ENCODE measurements at regions not wholly inside any gene's neighbourhood (a gene's known extent, or its start where the extent isn't known, plus 50 kb on each side); places are given as distances from the start of the nearest gene placed in this dataset.

DNA sequence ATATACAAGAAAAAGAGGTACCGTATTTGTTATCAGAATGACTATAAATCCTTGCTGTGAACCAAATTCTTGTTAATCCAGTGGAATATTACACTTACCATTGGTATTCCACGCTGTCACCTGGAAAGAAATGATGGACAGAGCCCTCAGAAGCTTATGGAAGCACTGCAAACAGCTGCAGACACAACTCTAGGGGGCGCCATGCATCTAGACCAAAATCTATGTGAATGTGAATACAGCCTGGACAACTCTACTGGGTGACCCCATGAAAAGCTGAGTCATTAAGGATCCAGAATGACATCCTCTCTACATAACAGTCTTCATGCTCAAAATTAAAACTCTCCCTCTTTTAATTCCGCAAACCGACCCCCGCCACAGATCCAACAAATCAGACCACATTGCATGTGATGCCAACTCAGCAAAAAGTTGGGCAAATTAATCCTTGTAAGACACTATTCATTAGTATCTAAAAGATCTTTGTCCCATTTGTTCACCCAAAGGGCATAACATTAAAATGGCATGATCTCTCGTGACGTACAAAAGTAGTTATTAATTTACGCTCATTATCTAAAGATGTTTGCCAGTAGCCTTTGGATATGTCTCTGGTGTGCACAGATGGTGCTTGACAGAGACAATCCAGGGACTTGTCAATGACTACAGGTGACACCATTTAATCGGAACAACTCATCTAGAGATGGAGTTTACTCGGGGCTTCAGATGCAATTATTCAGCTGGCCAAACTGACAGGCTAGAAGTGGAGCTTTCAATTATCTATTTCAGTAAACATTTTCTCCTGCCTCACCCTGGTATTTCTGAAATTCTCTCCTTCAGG is 552.7 kb upstream of the PSMD7 start:
- no peak for DNase-seq (ENCODE audit: low read depth in 2 of 2)

GRCh38 chr16:73739049-73739769 is 557.4 kb upstream of the PSMD7 start:
- no peak for DNase-seq (ENCODE audit: low read depth in 2 of 2)

- no peak for DNase-seq (ENCODE audit: low read depth in 2 of 2)
Measured at GRCh38 chr16:73738266-73738665, 558.3 kb upstream of the PSMD7 start.

GRCh38 chr16:73737637-73738036 is 559.0 kb upstream of the PSMD7 start:
- DNase-seq (ENCODE audit: low read depth in 2 of 2) = no peak

GRCh38 chr16:73735954-73736353 is 560.7 kb upstream of the PSMD7 start:
- DNase-seq (ENCODE audit: low read depth in 2 of 2) = no peak

GRCh38 chr16:73735018-73735417 is 561.6 kb upstream of the PSMD7 start:
- DNase-seq (ENCODE audit: low read depth in 2 of 2) = no peak

DNA sequence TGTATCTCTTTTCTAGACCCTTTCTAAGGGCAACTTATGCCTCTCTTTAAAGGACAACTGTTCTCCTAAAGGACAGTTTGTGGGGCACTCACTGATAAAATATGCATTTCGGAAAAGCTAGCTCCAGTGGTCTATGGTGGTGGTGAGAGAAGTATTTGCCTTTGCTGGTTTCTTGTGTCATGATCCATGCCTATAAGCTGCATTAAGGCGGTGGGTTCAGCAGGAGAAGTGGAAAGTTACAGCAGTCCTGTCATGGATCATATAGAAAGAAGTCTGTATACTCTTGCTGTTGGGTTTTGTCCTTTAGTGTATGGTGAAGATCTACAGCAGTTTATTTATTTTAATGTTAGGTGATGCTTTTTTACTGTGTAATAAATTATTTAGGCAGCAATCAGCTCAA is 563.9 kb upstream of the PSMD7 start:
- no peak for DNase-seq (ENCODE audit: low read depth in 2 of 2)

- DNase-seq (ENCODE audit: low read depth in 2 of 2) = no peak
Measured at GRCh38 chr16:73732143-73732542, 564.5 kb upstream of the PSMD7 start.

GRCh38 chr16:73730481-73731090 is 566.0 kb upstream of the PSMD7 start:
- DNase-seq (ENCODE audit: low read depth in 2 of 2) = no peak

DNA sequence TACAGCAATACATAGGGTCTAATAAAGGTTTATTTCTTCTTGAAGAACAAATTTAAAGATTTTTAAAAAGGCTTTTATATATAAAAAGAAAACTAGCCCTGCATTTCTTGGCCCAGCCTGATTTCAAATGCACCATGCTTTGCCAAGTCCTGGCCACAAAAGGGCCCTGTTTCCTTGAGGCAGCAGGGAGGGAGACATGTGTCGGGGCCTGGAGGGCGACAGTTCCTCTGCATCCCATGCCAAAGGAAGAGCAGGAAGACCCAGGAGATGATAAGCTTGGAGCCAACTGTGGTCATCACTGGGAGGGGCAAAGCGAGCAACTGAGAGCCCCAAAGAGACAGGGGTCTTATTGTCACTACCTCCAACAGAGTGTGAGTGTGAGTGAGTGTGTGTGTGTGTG is 571.5 kb upstream of the PSMD7 start:
- no peak for DNase-seq (ENCODE audit: low read depth in 2 of 2)

DNA sequence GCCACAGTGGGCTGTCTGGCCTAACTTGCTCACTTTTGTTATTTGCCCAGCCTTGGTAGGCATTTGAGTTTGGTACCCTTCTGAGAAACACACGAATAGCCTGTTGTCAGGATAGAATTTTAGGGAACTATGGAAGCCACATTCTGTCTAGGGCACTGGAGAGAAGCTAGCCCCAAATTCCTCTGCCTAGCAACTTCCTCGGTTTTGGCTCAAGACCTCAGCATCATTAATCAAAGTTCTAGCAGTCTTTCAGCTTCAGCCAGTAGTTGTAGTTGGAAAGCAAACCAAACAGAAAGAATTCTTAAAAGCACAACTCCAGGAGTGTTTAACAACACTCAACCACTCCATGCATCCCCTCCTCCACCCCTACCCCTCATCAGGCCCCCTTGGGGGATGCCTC is 572.1 kb upstream of the PSMD7 start:
- DNase-seq (ENCODE audit: low read depth in 2 of 2) = no peak

GRCh38 chr16:73717266-73717974 is 579.2 kb upstream of the PSMD7 start:
- no peak for DNase-seq (ENCODE audit: low read depth in 2 of 2)

DNA sequence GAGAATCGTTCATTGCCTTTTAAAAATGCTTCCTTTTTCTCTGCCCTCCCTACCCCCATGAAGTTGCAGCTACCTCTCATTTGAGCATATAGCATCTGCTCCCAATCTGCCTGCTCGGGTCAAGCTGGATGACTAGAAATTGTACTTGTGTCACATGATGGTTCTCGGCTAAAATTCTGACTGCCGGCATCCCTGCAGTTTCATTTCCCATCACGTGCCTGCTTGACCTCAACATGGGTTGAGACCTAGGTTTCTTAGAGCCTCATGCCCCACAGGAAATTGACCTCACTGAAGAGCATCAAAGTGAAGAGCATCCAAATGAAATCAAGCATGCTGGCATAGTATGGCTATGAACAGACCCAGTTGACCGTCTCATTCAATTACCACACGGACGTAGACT is 581.6 kb upstream of the PSMD7 start:
- no peak for DNase-seq (ENCODE audit: low read depth in 2 of 2)

DNA sequence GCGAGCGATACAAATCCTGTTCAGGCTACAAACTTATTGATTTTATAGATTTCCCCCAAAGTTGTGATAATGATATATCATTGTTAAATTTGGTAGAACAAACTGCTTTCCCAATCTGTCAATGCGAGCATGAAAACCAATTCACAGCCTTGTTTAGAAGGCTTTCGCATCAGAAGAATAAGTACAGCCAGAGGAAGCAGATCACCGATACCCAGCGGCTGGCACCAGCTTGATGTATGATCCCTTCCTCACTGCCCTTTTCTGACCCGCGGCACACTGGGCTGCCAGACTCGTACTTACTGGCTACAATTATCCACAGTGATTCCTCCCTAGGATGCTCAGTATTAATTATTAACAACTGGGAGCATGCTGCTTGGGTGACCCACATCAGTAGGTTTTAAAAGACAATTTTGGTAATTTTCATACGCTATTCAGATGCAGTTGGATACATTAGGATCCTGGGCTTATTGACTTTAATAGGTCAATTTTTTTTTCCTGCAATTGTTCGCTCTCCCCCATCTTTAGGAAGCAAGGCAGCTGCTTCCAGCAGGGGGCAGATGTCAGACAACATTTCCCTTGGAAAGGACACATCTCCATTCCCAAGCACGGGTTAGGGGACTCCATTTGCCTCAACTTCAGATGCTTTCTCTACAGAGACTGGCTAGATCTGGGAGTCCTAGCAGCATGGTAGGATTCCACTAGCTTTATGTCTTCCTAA is 582.7 kb upstream of the PSMD7 start:
- no peak for DNase-seq (ENCODE audit: low read depth in 2 of 2)

- no peak for DNase-seq (ENCODE audit: low read depth in 2 of 2)
Measured at GRCh38 chr16:73713251-73713650, 583.4 kb upstream of the PSMD7 start.

GRCh38 chr16:73711406-73712080 is 585.1 kb upstream of the PSMD7 start:
- no peak for DNase-seq (ENCODE audit: low read depth in 2 of 2)

DNA sequence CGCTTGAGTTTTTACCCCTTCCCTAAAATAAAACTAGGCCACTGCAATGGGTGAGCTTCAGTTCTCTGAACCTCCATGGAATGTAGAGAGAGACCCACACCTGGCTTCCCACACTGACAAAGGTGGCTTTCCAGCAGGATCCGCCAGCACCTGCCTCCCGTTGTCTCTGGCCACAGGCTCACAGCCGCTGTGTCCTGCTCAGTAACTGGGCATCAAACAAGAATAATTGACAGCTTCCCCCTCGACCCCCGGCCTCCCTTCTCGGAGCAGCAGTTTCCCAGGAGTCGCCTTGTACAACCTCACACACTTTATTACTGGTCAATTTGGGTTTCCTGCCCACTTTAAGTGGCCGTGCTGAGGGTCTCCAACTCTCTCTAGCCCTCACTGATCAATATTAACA is 586.1 kb upstream of the PSMD7 start:
- DNase-seq (ENCODE audit: low read depth in 2 of 2) = no peak

DNA sequence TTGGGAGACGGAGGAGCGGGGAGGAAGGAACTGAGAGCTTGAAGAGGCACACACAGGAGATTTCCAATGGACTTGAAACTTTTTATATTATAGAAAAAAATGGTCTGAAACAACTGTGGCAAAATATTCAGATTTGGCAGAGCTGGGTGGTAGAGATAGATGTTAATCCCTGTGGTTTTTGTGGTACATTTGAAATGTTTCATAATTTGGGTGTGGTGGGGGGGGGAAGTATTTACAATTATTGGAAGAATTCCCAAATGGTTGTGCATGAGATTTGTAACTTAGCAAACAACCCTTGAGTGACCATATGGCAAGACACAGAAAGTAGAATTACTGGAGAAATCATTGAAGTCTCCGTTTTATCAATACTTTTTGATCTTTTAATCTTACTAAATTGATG is 588.8 kb upstream of the PSMD7 start:
- no peak for DNase-seq (ENCODE audit: low read depth in 2 of 2)

GRCh38 chr16:73703891-73704290 is 592.7 kb upstream of the PSMD7 start:
- DNase-seq (ENCODE audit: low read depth in 2 of 2) = no peak

DNA sequence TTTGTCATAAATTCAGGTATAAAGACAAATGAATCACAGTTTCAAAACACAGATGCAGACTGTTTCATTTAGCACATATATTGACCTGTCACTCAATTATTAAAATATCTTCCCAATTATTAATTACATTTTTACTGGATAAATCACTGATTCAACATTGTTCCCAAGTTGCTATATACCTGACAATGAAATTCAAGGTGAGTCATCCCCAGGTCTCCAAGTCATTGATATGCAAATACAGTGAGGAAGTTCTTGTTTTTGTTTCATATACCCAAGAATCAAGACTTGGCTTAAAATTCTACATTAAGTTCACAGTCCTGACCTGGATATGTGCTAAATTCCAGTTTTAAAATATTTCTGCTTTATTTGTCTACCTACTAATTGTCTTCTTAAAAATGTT is 599.3 kb upstream of the PSMD7 start:
- no peak for DNase-seq (ENCODE audit: low read depth in 2 of 2)

DNA sequence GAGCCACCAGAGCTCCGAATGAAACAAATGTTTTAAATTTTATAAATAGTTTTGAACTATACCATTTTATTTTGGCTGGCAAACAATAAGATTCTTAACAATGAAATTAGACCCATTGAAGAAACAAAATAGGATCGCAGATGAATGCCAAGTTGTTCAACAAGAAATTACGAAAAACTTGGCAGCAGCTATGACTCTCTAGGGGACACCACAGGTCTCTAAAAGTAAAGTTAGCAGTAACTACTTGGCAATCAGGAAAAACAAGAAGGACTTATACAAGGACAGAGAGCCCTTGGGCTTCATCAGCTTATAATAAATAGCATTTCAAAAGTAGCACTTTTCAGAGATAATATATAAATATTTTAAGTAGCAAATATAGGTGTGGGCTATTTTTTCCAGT is 603.8 kb upstream of the PSMD7 start:
- no peak for DNase-seq (ENCODE audit: low read depth in 2 of 2)

Data from stimulated activated CD8-positive, alpha-beta memory T cell treated with anti-CD3 and anti-CD28 coated beads, Interleukin-2, amount 100 ng/mL, for 48 hours (primary cell).